Immature natural killer cell (primary cell): ENCODE measurements at regions not wholly inside any gene's neighbourhood (a gene's known extent, or its start where the extent isn't known, plus 50 kb on each side); places are given as distances from the start of the nearest gene placed in this dataset.

Source experiments
- DNase-seq, 3 donors: peaks; one replicate each; pipeline ENCODE4 v3.0.0; 2022; ENCODE audit warnings: mixed read lengths in 1 of 3
- H3K27ac Mint-ChIP-seq, 6 donors: one replicate each; pipeline ENCODE4 v1.8.0; 2020; ENCODE audit warnings: mixed read lengths in 6 of 6, mild to moderate bottlenecking in 5 of 6, inconsistent platforms in 4 of 6, moderate library complexity in 3 of 6
- H3K27me3 Mint-ChIP-seq, 3 donors: one replicate each; pipeline ENCODE4 v1.8.0; 2020 to 2021; ENCODE audit warnings: low read depth in 3 of 3, mild to moderate bottlenecking in 3 of 3, mixed read lengths in 3 of 3, moderate library complexity in 3 of 3, inconsistent platforms in 1 of 3
- H3K36me3 Mint-ChIP-seq, 3 donors: one replicate each; pipeline ENCODE4 v1.8.0; 2020; ENCODE audit warnings: mixed read lengths in 3 of 3, inconsistent platforms in 2 of 3, mild to moderate bottlenecking in 2 of 3
- H3K4me1 Mint-ChIP-seq, 2 donors: one replicate each; pipeline ENCODE4 v1.8.0; 2020; ENCODE audit warnings: inconsistent platforms in 2 of 2, mild to moderate bottlenecking in 2 of 2, mixed read lengths in 2 of 2, moderate library complexity in 1 of 2
- H3K4me3 Mint-ChIP-seq, 5 donors: one replicate each; pipeline ENCODE4 v1.8.0; 2020; ENCODE audit warnings: mild to moderate bottlenecking in 5 of 5, mixed read lengths in 5 of 5, inconsistent platforms in 3 of 5, moderate library complexity in 3 of 5
- H3K9me3 Mint-ChIP-seq, 6 donors: one replicate each; pipeline ENCODE4 v1.8.0; 2020; ENCODE audit warnings: mild to moderate bottlenecking in 6 of 6, mixed read lengths in 6 of 6, inconsistent platforms in 4 of 6, moderate library complexity in 3 of 6

DNA sequence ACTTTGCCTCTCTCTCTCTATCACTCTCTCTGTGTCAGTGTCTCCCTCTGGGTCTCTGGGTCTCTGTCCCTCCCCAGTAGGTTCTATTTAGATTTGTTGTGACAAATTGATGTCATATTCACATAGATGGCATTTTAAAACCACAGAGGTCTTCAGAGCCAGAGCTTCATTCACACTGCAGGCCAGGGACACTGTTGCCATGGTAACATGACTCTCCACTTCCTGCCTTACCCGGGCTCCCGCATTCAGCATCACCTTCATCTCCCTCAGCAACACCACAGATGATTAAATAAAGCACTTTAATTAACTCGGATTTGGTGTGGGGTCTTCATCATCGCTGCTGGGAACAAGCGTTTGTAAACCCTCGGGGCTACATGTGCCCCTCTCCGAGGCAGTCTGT is 132.6 kb downstream of the ETS2 start:
- H3K4me1 Mint-ChIP-seq, result peaks cover 13 to 18% of the 10 kb centered on the region in 2 donors
- DNase-seq, result peak; percentile 39 to 55 (median 45)
- H3K27me3 Mint-ChIP-seq, result peaks cover 0 to 6% (median 4%) of the 10 kb centered on the region in 3 donors
- no peaks in the 10 kb centered on the region for H3K36me3 Mint-ChIP-seq
- peak overlapping the region in 1 of 5 donors; percentile 8 for H3K4me3 Mint-ChIP-seq
- H3K27ac Mint-ChIP-seq, result peak overlapping the region in 4 of 6 donors; percentile 7 to 50 (median 24)
- H3K9me3 Mint-ChIP-seq, result no peaks in the 10 kb centered on the region

DNA sequence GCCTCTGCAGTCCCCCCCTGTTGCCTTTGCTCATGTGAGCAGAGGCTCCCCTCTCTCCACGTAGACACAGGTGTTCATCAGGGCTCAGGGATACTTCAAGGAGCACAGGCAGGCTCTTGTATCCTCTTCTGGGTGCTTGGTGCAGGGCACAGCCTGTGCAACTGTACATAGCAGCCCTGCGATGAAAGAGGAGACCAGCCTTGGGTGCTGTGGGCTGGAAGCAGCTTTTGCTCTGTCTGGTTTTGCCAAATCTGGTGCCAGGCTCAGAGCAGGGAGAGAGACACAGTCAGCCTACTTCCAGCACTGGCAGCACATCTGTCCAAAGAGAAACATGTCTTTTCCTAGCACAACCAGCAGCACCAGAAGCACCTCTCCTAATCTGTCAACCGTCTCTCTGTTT is 132.1 kb downstream of the ETS2 start:
- Mint-ChIP-seq H3K27ac (peak overlapping the region in 1 of 6 donors; percentile 41), H3K9me3 (no peaks in the 10 kb centered on the region), H3K27me3 (peaks cover 0 to 6% (median 4%) of the 10 kb centered on the region in 3 donors), H3K4me3 (no peak overlapping the region), H3K36me3 (no peaks in the 10 kb centered on the region), H3K4me1 (peaks cover 13 to 18% of the 10 kb centered on the region in 2 donors)
- no peak for DNase-seq

DNA sequence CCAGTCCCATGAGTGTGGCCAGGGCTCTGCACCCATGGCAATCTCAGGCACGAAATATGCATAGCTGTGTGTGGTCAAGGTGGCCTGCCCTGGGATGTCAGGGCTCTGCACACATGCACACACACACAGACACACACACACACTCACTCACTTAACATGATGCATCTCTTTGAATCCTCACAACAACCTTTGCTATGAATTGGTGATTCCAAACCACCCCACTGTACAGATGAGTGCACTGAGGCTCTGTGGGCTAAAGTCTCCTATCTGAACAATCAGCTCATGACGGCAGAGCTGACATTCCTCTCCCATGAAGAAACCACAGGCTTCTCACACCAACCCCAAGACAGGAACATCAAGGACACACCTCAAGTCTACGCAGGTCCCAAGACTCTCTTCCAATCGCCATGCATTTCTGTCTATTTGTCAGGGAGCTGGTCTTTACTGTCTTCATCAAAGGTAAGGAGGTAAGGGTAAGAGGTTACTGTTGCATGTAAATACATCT is 131.6 kb downstream of the ETS2 start:
- H3K27ac Mint-ChIP-seq, result peak overlapping the region in 1 of 6 donors; percentile 41
- H3K36me3 Mint-ChIP-seq, result no peaks in the 10 kb centered on the region
- H3K27me3 Mint-ChIP-seq, result peaks cover 0 to 6% (median 4%) of the 10 kb centered on the region in 3 donors
- DNase-seq, result no peak
- no peak overlapping the region for H3K4me3 Mint-ChIP-seq
- H3K9me3 Mint-ChIP-seq, result no peaks in the 10 kb centered on the region
- peaks cover 13 to 18% of the 10 kb centered on the region in 2 donors for H3K4me1 Mint-ChIP-seq

DNA sequence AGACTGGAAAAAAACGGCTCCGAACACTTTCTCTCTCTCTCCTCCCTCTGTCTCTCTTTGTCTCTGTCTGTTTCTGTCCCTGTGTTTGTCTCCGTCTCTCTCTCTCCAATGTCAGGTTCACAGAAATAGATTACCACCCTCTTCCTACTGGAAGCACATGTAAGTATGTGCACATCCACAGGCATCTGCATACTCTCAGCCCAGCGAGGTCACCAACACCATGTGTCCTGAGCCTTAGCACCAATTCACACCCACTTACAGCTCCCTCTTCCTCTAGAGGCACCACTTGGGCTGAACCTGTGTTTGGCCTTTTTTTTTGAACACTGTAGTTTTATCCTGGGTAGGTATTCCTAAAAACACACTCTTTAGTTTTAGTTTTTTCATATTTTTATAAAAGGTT is 130.5 kb downstream of the ETS2 start:
- no peak for DNase-seq
- Mint-ChIP-seq H3K27me3 (peaks cover 0 to 6% (median 4%) of the 10 kb centered on the region in 3 donors), H3K4me1 (peaks cover 13 to 18% of the 10 kb centered on the region in 2 donors), H3K36me3 (no peaks in the 10 kb centered on the region), H3K9me3 (no peaks in the 10 kb centered on the region), H3K27ac (no peak overlapping the region), H3K4me3 (no peak overlapping the region)

DNA sequence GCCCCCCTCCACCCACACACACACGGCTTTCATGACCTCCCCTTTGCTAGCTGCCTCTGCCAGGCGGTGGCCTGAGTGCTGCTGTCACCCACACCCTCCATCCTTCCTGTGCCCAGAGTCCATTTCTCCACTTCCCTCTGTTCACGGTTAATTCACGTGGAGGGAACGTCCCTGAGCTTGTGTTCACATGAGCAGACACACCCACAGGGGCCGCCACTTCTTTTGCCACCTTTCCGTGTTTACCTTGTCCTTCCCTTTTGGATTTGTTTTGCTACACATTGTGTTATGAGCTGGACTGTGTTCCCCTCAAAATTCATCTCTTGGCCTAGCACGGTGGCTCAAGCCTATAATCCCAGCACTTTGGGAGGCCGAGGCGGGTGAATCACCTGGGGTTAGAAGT is 128.0 kb downstream of the ETS2 start:
- no peak for DNase-seq
- H3K27me3 Mint-ChIP-seq, result peaks cover 0 to 4% (median 3%) of the 10 kb centered on the region in 3 donors
- H3K36me3 Mint-ChIP-seq, result no peaks in the 10 kb centered on the region
- H3K9me3 Mint-ChIP-seq, result no peaks in the 10 kb centered on the region
- H3K4me1 Mint-ChIP-seq, result peaks cover 13 to 15% of the 10 kb centered on the region in 2 donors
- H3K27ac Mint-ChIP-seq, result no peak overlapping the region
- no peak overlapping the region for H3K4me3 Mint-ChIP-seq

DNA sequence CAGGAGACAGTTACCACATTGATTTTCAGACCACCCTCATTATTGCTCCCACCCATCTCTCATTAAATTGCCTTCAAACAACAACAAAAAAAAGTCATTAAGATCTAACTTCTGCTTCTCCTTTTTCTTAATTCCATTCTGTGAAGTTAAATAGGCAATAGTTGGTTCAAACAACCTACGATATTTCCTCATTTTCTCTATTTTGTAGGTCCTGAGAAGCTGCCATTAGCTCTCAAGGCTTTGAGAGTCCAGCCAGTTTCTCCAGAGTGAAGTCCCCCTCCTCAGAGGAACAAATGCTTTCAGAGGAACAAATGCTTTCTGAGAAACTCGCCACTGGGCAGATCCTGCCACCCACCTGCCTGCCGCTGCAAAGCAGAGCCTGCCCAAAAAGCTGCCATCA is 125.6 kb downstream of the ETS2 start:
- Mint-ChIP-seq H3K4me1 (no peaks in the 10 kb centered on the region), H3K36me3 (no peaks in the 10 kb centered on the region), H3K4me3 (no peak overlapping the region), H3K27me3 (peaks cover 0 to 4% (median under 1%) of the 10 kb centered on the region in 3 donors), H3K9me3 (no peaks in the 10 kb centered on the region), H3K27ac (no peak overlapping the region)
- no peak for DNase-seq

DNA sequence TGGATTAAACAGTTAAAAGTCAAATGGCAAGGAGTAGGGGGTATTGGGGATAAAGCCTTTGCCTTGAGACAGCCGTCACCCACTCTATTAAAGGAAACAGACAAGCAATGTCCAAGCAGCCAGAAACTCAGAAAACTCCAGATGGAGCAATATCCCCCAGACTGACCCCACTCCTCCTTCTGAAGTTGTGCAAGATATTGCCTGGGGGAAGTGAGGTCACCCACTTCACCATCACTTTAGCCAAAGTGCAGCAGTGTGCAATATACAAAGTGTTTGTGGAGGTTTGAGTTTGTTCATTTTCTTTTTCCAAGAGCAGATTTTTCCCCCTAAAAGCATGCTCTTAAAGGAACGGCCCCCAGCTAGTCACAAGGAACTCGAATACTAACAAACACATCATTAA is 125.1 kb downstream of the ETS2 start:
- Mint-ChIP-seq H3K9me3 (no peaks in the 10 kb centered on the region), H3K27me3 (peaks cover 0 to 4% (median 3%) of the 10 kb centered on the region in 3 donors)
- DNase-seq, result no peak

DNA sequence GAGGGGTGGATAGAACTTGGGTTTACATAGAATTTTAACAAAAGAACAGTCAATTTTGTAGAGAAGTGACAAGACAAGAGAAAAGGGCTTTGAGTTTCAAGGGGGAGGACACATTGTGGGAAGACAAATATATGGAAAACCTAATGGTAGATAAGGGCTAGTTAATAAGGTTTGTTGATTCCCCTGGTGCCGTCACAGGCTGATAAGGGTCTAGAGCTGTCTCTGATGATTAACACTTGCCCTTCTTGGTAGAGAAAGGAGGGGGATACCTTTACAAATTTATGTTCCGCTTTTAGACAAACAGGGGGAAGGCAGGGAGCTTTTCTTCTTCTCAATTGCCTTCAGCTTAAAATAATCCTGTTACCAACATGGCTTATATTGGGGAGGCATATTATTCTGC is 124.3 kb downstream of the ETS2 start:
- Mint-ChIP-seq H3K27me3 (peaks cover 0 to 4% (median 3%) of the 10 kb centered on the region in 3 donors), H3K27ac (no peak overlapping the region), H3K4me3 (no peak overlapping the region), H3K36me3 (no peaks in the 10 kb centered on the region), H3K9me3 (no peaks in the 10 kb centered on the region), H3K4me1 (no peaks in the 10 kb centered on the region)
- no peak for DNase-seq

More for the DNA sequence above, 125.1 kb downstream of the ETS2 start:
- H3K36me3 Mint-ChIP-seq, result no peaks in the 10 kb centered on the region
- H3K4me3 Mint-ChIP-seq, result no peak overlapping the region
- no peaks in the 10 kb centered on the region for H3K4me1 Mint-ChIP-seq
- no peak overlapping the region for H3K27ac Mint-ChIP-seq

DNA sequence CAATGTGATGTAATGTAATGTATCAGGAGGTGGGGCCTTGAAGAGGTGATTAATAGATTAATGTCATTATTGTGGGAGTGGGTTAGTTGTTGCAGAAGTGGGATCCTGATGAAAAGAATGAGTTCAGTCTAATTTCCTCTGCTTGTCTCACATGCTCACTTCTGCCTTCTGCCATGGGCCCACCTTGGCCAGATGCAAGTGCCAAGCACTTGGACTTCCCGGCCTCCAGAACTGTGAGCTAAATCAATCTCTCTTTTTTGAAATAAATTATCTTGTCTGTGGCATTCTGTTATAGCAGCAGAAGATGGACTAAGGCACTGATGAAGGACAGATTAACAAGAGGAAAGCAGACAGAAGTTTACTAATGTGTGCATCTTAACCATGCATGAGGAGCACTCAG is 123.9 kb downstream of the ETS2 start:
- no peaks in the 10 kb centered on the region for H3K36me3 Mint-ChIP-seq
- H3K9me3 Mint-ChIP-seq, result no peaks in the 10 kb centered on the region
- peaks cover 0 to 4% (median 3%) of the 10 kb centered on the region in 3 donors for H3K27me3 Mint-ChIP-seq
- DNase-seq, result no peak
- no peaks in the 10 kb centered on the region for H3K4me1 Mint-ChIP-seq
- H3K4me3 Mint-ChIP-seq, result no peak overlapping the region
- H3K27ac Mint-ChIP-seq, result no peak overlapping the region

DNA sequence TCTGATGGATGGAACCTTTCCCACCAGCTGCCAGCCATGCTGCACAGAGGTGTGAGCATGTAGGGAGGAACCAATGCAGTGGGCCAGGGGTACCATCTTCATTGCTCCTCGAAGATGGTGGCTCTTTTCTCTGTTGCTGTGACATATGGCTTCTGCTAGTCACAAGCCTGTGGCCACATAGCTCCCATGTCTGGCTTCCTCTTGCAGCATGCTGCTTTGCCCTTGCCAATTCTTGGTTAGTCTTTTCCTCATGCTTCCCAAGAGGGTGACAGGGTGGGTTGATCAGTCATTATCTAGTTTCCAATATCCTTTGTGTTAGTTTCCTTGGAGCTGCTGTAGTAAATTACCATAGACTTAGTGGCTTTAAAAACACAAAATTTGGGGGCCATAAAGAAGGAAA is 123.4 kb downstream of the ETS2 start:
- Mint-ChIP-seq H3K27me3 (peaks cover 0 to 4% (median 3%) of the 10 kb centered on the region in 3 donors), H3K4me1 (no peaks in the 10 kb centered on the region), H3K27ac (no peak overlapping the region), H3K4me3 (no peak overlapping the region), H3K36me3 (no peaks in the 10 kb centered on the region), H3K9me3 (no peaks in the 10 kb centered on the region)
- no peak for DNase-seq

DNA sequence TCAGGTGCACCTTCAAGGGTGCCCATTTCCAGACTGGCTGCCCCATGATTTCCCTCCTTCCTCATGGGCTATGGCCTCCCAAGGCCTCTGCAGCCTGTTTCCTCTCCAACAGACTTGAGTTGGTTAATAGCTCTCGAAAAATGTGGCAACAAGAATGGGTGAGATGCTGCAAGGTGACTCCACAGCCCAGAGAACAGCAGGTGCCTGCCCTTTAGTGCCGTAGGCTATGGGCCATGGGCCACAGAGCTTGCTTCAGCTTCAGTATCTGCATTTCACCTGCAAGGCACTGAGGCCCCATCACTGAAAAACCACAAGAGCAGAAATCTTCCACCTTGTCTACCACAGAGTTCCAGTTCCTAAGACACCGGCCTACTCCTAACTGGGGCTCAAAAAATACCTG is 122.0 kb downstream of the ETS2 start:
- Mint-ChIP-seq H3K36me3 (no peaks in the 10 kb centered on the region), H3K27ac (no peak overlapping the region), H3K4me3 (no peak overlapping the region), H3K4me1 (no peaks in the 10 kb centered on the region), H3K27me3 (peaks cover 0 to 4% (median 3%) of the 10 kb centered on the region in 3 donors), H3K9me3 (no peaks in the 10 kb centered on the region)
- DNase-seq, result no peak

DNA sequence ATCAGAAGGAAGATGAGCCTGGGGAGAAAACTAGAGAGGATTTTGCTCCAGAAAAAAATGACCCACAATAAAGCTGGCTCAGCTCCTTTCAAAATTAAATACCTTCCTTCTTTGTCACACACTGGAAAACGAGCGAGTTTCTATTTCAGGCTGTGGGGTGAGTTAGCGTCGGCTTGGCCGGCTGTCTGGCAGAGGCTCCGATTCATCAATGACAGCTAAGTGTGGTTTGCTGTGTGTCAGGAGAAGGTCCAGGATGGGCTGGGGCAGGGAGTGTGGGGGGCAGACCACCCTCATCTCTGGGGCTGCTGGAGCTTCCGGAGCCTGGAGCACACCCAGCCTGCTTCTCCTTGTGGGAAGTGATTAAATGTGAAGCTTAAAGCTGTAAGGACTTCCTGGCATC is 120.2 kb downstream of the ETS2 start:
- peaks cover 0 to 10% (median 3%) of the 10 kb centered on the region in 3 donors for H3K27me3 Mint-ChIP-seq
- H3K36me3 Mint-ChIP-seq, result no peaks in the 10 kb centered on the region
- no peak overlapping the region for H3K4me3 Mint-ChIP-seq
- DNase-seq, result no peak
- no peaks in the 10 kb centered on the region for H3K4me1 Mint-ChIP-seq
- no peaks in the 10 kb centered on the region for H3K9me3 Mint-ChIP-seq
- no peak overlapping the region for H3K27ac Mint-ChIP-seq

DNA sequence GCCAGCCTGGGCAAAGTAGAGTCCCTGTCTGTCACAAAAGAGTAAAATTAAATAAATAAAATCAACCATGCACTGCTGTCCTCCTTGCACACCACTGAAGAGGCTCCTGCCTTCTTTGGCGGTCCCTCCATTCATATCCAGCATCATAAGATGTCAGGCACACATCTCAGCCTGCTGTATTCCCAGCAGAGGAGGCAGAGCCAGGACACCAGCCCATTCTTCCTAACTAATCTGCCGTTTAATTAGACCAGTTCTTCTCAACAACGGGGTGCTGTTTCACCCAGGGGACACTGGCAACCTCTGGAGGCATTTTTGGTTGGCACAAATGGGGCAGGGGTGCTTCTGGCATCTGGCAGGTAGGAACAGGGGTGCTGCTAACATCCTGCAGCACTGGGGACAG is 119.7 kb downstream of the ETS2 start:
- no peak overlapping the region for H3K27ac Mint-ChIP-seq
- no peak overlapping the region for H3K4me3 Mint-ChIP-seq
- H3K9me3 Mint-ChIP-seq, result no peaks in the 10 kb centered on the region
- no peaks in the 10 kb centered on the region for H3K36me3 Mint-ChIP-seq
- peaks cover 0 to 10% (median 3%) of the 10 kb centered on the region in 3 donors for H3K27me3 Mint-ChIP-seq
- no peak for DNase-seq
- no peaks in the 10 kb centered on the region for H3K4me1 Mint-ChIP-seq

DNA sequence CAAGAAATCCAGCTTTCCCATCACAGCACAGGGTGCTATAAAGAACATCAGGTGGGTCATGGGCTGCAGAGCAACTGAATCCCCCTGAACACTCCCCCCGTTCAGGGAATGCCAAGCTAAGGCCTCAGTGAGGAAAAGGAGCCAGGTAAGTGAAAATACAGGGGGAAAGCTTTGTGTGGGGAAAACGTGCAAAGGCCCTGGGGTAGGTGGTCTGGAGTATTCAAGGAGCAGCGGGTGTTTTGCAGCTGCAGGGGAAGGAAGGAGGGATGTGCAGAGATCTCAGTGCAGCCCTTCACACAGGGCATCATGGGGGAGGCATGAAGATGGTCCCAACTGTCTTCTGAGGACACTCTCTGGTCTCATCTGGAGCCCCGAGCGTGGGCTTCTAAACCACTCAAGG is 119.2 kb downstream of the ETS2 start:
- Mint-ChIP-seq H3K27me3 (peaks cover 0 to 10% (median 3%) of the 10 kb centered on the region in 3 donors), H3K27ac (no peak overlapping the region), H3K4me3 (no peak overlapping the region), H3K4me1 (no peaks in the 10 kb centered on the region), H3K9me3 (no peaks in the 10 kb centered on the region), H3K36me3 (no peaks in the 10 kb centered on the region)
- no peak for DNase-seq

DNA sequence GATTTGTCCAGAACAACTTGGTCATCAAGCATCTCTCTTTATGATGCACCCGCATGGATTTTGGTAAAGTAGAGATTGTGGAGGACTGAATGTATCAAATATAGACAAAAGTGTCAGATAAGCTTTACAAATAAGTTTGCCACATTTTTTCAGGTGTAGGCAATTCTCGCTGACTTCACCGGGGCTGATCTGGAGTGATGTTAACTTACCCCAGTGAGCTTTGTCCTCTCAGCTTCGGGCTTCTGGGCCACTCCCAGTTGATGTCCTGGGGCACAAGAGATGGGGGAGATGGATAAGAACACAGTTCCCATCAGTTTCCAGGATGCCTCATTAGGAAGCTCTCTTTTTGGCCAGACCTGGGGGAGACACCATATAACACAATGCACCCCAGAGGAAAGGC is 117.7 kb downstream of the ETS2 start:
- no peak for DNase-seq
- H3K27me3 Mint-ChIP-seq, result peaks cover 0 to 10% (median 3%) of the 10 kb centered on the region in 3 donors
- H3K36me3 Mint-ChIP-seq, result no peaks in the 10 kb centered on the region
- no peaks in the 10 kb centered on the region for H3K9me3 Mint-ChIP-seq
- no peak overlapping the region for H3K27ac Mint-ChIP-seq
- no peaks in the 10 kb centered on the region for H3K4me1 Mint-ChIP-seq
- no peak overlapping the region for H3K4me3 Mint-ChIP-seq
